GF-D8 (cell line): ENCODE measurements at regions not wholly inside any gene's neighbourhood (a gene's known extent, or its start where the extent isn't known, plus 50 kb on each side); places are given as distances from the start of the nearest gene placed in this dataset.
"Not testable (repeated sequence)": the region's sequence is repeated elsewhere in the genome, so short reads cannot be mapped to it uniquely, and the experiment has no call there.

Experiments
- DNase-seq: peaks from one replicate; lab custom pipeline; 2025; lab: John Stamatoyannopoulos, UW

GRCh38 chr6:86872810-86873209 is 64.5 kb upstream of the HTR1E start:
- not testable (repeated sequence) for DNase-seq

GRCh38 chr6:86871681-86872080 is 65.6 kb upstream of the HTR1E start:
- DNase-seq, result no peak

- DNase-seq, result no peak
Observed at GRCh38 chr6:86869500-86869899, 67.8 kb upstream of the HTR1E start.

- no peak for DNase-seq
Observed at GRCh38 chr6:86859513-86859912, 77.8 kb upstream of the HTR1E start.

- DNase-seq, result no peak
Observed at GRCh38 chr6:86858970-86859369, 78.4 kb upstream of the HTR1E start.

- DNase-seq, result no peak
Observed at GRCh38 chr6:86857783-86858182, 79.5 kb upstream of the HTR1E start.

- no peak for DNase-seq
Observed at GRCh38 chr6:86856937-86857563, 80.3 kb upstream of the HTR1E start.

GRCh38 chr6:86856379-86856778 is 80.9 kb upstream of the HTR1E start:
- no peak for DNase-seq

- DNase-seq, result no peak
Observed at GRCh38 chr6:86848986-86849385, 88.3 kb upstream of the HTR1E start.

GRCh38 chr6:86832686-86833085 is 104.6 kb upstream of the HTR1E start:
- DNase-seq, result no peak

GRCh38 chr6:86825436-86825835 is 111.9 kb upstream of the HTR1E start:
- DNase-seq, result no peak

GRCh38 chr6:86822747-86823146 is 114.6 kb upstream of the HTR1E start:
- DNase-seq, result no peak

GRCh38 chr6:86820750-86821149 is 116.6 kb upstream of the HTR1E start:
- DNase-seq, result no peak

GRCh38 chr6:86793649-86794048 is 143.7 kb upstream of the HTR1E start:
- no peak for DNase-seq

- no peak for DNase-seq
Observed at GRCh38 chr6:86791476-86791875, 145.9 kb upstream of the HTR1E start.

- DNase-seq, result no peak
Observed at GRCh38 chr6:86789779-86790411, 147.4 kb upstream of the HTR1E start.

GRCh38 chr6:86782328-86782727 is 155.0 kb upstream of the HTR1E start:
- no peak for DNase-seq

GRCh38 chr6:86780923-86781322 is 156.4 kb upstream of the HTR1E start:
- no peak for DNase-seq

- DNase-seq, result no peak
Observed at GRCh38 chr6:86775893-86776292, 161.4 kb upstream of the HTR1E start.

GRCh38 chr6:86765211-86765610 is 172.1 kb upstream of the HTR1E start:
- DNase-seq, result no peak

GRCh38 chr6:86759953-86760352 is 177.4 kb upstream of the HTR1E start:
- not testable (repeated sequence) for DNase-seq

GRCh38 chr6:86756640-86757229 is 180.6 kb upstream of the HTR1E start:
- no peak for DNase-seq

GRCh38 chr6:86744048-86744447 is 193.3 kb upstream of the HTR1E start:
- no peak for DNase-seq

GRCh38 chr6:86738078-86738477 is 199.2 kb upstream of the HTR1E start:
- no peak for DNase-seq
